ENCODE measurements at regions not wholly inside any gene's neighbourhood (a gene's known extent, or its start where the extent isn't known, plus 50 kb on each side); places are given as distances from the start of the nearest gene placed in this dataset.

- no peak for TF ChIP-seq ESRRA (CRISPR knock-in tag; IDR thresholded peaks at IDR 0.05; ENCODE audit: low read depth)
- TF ChIP-seq FOXP1 (IDR thresholded peaks at IDR 0.05) = no peak
- TF ChIP-seq FOXP1 (CRISPR knock-in tag; IDR thresholded peaks at IDR 0.05) = no peak
- no peak for TF ChIP-seq NCOA2 (CRISPR knock-in tag; IDR thresholded peaks at IDR 0.05)
- no peak for TF ChIP-seq REST (IDR thresholded peaks at IDR 0.05; ENCODE audit: borderline replicate concordance in 1 of 2, low read depth in 1 of 2, low read length in 2 of 2)
- TF ChIP-seq FOXP4 (CRISPR knock-in tag; IDR thresholded peaks at IDR 0.05) = no peak
- TF ChIP-seq FOSL2 (CRISPR knock-in tag; IDR thresholded peaks at IDR 0.05) = no peak
- no peak for TF ChIP-seq ZNF317 (CRISPR knock-in tag; IDR thresholded peaks at IDR 0.05)
- TF ChIP-seq IRF1 (CRISPR knock-in tag; IDR thresholded peaks at IDR 0.05; ENCODE audit: low read depth) = no peak
- no peak for TF ChIP-seq ATF3 (CRISPR knock-in tag; IDR thresholded peaks at IDR 0.05)
- TF ChIP-seq ZBTB40 (IDR thresholded peaks at IDR 0.05) = no peak
- no peak for TF ChIP-seq ZBTB40 (CRISPR knock-in tag; IDR thresholded peaks at IDR 0.05)
Measured at GRCh38 chr2:21559351-21559750, 435.6 kb downstream of the TDRD15 start.

Measured in HepG2 (cell line).